Thoracic aorta (tissue), 2 donors: ENCODE measurements at regions not wholly inside any gene's neighbourhood (a gene's known extent, or its start where the extent isn't known, plus 50 kb on each side); places are given as distances from the start of the nearest gene placed in this dataset.

Experiments used
- ATAC-seq: fragments of 150-250 bp; one replicate; pipeline ENCODE4 v1.8.0; 2017; ENCODE audit warnings: low read depth; ENCODE audit not compliant: insufficient number of reproducible peaks, low FRiP score
- DNase-seq: peaks from one replicate; pipeline ENCODE4 v3.0.0-alpha.2; 2020; ENCODE audit warnings: low spot score
- H3K27ac ChIP-seq, 2 donors: fragments of 200-600 bp; sonication (generic); 1 replicate in 1 of 2; 2 replicates in 1 of 2; pipeline ENCODE4 v1.5.1; 2016; ENCODE audit warnings: mild to moderate bottlenecking in 2 of 2, moderate library complexity in 2 of 2
- H3K27me3 ChIP-seq: fragments of 200-600 bp; sonication (generic); replicated peaks from 2 replicates; pipeline ENCODE4 v1.6.0; 2016; ENCODE audit warnings: mild to moderate bottlenecking; ENCODE audit not compliant: insufficient read depth
- H3K36me3 ChIP-seq: fragments of 200-600 bp; sonication (generic); one replicate; pipeline ENCODE4 v1.5.1; 2016
- H3K4me1 ChIP-seq, 2 donors: fragments of 200-600 bp; sonication (generic); 1 replicate in 1 of 2; 2 replicates in 1 of 2; pipeline versions ENCODE4 v1.5.1 to v1.6.0; 2016; ENCODE audit warnings: low read depth in 2 of 2, mild to moderate bottlenecking in 1 of 2; ENCODE audit not compliant: control insufficient read depth in 1 of 2
- H3K4me3 ChIP-seq: fragments of 200-600 bp; sonication (generic); 2 replicates; pipeline ENCODE4 v1.5.1; 2016; ENCODE audit warnings: mild to moderate bottlenecking
- H3K9me3 ChIP-seq: fragments of 200-600 bp; sonication (generic); 2 replicates; pipeline ENCODE4 v1.5.1; 2016
- TF ChIP-seq, protein P1 (sequence below): fragments of 200-600 bp; sonication (generic); IDR thresholded peaks from one replicate; pipeline ENCODE4 v1.5.1; 2019; ENCODE audit warnings: antibody characterized with exemption

DNA sequence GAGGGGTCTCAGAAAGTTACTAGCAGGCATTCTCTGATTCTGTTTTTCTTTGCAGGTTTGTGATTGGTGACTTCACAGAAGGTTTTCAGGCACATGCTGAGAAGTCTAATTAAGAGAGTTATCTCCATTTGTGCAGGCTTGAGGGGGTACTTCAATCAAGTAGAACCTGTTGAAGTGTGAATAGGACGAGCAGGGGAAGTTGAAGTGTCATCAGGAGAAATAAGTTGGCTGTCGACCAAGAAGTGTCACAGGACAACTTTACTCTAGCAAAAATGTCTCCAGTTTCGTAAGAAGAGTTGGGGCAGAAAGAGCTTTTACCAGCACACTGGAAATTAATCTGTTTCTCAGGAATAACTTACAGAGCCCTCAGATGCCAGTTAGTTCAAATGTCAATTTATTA, 576.5 kb upstream of the SLITRK5 start:
- Histone ChIP-seq H3K4me1 (no peaks in the 10 kb centered on the region), H3K27me3 (no peaks in the 10 kb centered on the region), H3K4me3 (no peak overlapping the region), H3K36me3 (no peaks in the 10 kb centered on the region), H3K27ac (no peak overlapping the region), H3K9me3 (no peaks in the 10 kb centered on the region)
- TF ChIP-seq, protein P1, sequence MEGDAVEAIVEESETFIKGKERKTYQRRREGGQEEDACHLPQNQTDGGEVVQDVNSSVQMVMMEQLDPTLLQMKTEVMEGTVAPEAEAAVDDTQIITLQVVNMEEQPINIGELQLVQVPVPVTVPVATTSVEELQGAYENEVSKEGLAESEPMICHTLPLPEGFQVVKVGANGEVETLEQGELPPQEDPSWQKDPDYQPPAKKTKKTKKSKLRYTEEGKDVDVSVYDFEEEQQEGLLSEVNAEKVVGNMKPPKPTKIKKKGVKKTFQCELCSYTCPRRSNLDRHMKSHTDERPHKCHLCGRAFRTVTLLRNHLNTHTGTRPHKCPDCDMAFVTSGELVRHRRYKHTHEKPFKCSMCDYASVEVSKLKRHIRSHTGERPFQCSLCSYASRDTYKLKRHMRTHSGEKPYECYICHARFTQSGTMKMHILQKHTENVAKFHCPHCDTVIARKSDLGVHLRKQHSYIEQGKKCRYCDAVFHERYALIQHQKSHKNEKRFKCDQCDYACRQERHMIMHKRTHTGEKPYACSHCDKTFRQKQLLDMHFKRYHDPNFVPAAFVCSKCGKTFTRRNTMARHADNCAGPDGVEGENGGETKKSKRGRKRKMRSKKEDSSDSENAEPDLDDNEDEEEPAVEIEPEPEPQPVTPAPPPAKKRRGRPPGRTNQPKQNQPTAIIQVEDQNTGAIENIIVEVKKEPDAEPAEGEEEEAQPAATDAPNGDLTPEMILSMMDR: no peak
- ATAC-seq: no peak
- no peak for DNase-seq

DNA sequence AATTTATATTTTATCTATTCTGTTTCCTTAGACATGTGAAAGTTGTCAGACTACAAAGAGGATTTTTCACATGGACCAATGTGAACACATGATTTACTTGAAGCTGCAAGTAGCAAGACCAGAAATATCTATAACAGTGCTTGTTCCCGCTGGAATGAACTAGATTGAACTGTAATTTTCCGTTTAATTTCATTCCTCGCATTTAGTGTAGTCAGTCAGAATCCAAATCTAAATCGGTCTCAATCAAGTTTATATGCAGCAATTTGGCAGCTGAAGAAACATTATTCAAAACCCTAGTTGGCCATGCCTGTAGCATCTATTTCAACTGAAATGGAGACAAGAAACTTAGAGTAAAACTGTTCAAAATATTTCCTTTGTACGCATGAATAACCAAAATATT, 570.7 kb upstream of the SLITRK5 start:
- TF ChIP-seq, protein P1: no peak
- H3K27ac ChIP-seq: no peak overlapping the region
- no peak for DNase-seq
- no peak for ATAC-seq
- no peaks in the 10 kb centered on the region for H3K36me3 ChIP-seq
- H3K27me3 ChIP-seq: no peaks in the 10 kb centered on the region
- no peak overlapping the region for H3K4me3 ChIP-seq
- no peaks in the 10 kb centered on the region for H3K4me1 ChIP-seq
- no peaks in the 10 kb centered on the region for H3K9me3 ChIP-seq

DNA sequence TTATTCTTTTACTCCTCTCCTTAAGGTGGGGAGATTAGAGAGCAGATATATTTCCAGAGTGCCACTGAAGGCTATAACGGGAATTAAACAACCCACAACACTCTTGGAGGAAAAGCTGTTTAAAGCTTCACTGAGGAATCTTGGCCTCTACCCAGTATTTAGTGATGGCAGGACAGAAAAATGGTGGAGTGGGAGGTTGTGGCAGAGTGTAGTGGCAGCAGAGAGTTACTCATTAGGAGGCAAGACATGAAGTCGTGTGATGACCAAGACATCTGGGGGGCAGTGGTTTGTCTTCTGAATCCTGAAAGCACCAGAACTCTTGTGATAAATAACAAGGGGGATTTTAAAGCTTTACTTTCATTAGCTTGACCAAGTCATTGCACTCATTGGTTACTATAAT, 563.5 kb upstream of the SLITRK5 start:
- Histone ChIP-seq H3K27ac (no peak overlapping the region), H3K4me3 (no peak overlapping the region), H3K36me3 (no peaks in the 10 kb centered on the region), H3K27me3 (no peaks in the 10 kb centered on the region), H3K9me3 (no peaks in the 10 kb centered on the region), H3K4me1 (no peaks in the 10 kb centered on the region)
- ATAC-seq: no peak
- DNase-seq: no peak
- TF ChIP-seq, protein P1: no peak

DNA sequence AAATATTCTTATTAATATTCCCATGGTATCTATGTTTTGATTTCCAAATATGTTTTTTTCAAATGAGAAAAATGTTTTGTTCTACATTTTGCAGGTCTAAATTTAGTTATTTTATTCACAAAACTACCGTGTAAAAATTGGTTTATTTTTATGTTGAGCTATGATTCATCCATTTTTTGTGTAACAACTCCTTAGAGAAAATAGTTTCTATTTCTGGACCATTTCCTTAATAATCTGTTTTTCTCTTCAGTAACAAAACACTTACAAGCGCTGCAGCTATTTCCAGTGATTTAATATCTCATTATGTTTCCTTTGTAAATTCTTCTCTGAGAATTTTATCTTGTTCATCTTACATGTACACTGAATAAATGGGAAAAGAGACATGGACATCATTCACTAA, 550.7 kb upstream of the SLITRK5 start:
- TF ChIP-seq, protein P1: no peak
- no peaks in the 10 kb centered on the region for H3K36me3 ChIP-seq
- no peak overlapping the region for H3K4me3 ChIP-seq
- H3K27ac ChIP-seq: no peak overlapping the region
- no peaks in the 10 kb centered on the region for H3K9me3 ChIP-seq
- DNase-seq (no peak), ATAC-seq (no peak)
- H3K4me1 ChIP-seq: no peaks in the 10 kb centered on the region
- H3K27me3 ChIP-seq: no peaks in the 10 kb centered on the region

DNA sequence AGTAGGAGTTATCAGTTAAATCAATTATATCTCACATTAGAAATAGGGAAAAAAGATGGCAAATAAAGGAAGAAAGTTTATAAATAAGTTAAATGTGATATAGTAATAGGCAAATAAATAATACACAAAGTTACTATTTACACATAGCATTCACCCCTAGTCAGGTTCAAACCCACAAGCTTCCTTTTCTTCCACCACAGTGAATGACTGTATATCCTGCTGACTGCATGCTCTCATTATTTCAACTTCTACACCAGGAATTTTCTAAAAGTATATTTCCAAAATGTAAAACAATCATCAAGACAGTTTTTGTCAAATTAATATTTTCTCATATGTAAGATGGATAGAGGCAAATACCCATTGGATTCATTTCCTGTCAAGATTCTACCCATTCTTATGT, 548.6 kb upstream of the SLITRK5 start:
- H3K4me3 ChIP-seq: no peak overlapping the region
- DNase-seq (no peak), ATAC-seq (no peak)
- no peaks in the 10 kb centered on the region for H3K4me1 ChIP-seq
- no peaks in the 10 kb centered on the region for H3K27me3 ChIP-seq
- TF ChIP-seq, protein P1: no peak
- H3K27ac ChIP-seq: no peak overlapping the region
- no peaks in the 10 kb centered on the region for H3K36me3 ChIP-seq
- H3K9me3 ChIP-seq: no peaks in the 10 kb centered on the region
